Ovary (tissue), 7 donors: ENCODE measurements at regions not wholly inside any gene's neighbourhood (a gene's known extent, or its start where the extent isn't known, plus 50 kb on each side); places are given as distances from the start of the nearest gene placed in this dataset.

Experiments used
- DNase-seq, 5 donors: peaks; one replicate each; pipeline ENCODE4 v3.0.0-alpha.2; 2019 to 2020
- H3K27ac ChIP-seq, 2 donors: fragments of 200-600 bp; one replicate each; pipeline versions ENCODE4 v1.5.1 to v1.8.0; 2019 to 2022
- H3K27me3 ChIP-seq: fragments of 200-600 bp; one replicate; pipeline ENCODE4 v1.8.0; 2022
- H3K36me3 ChIP-seq: fragments of 200-600 bp; sonication (generic); one replicate; pipeline ENCODE4 v1.5.1; 2019
- H3K4me1 ChIP-seq: one replicate; pipeline ENCODE4 v1.8.1; 2013; ENCODE audit warnings: mild to moderate bottlenecking, moderate library complexity; ENCODE audit not compliant: insufficient read depth
- H3K4me3 ChIP-seq: fragments of 200-600 bp; sonication (generic); one replicate; pipeline ENCODE4 v1.5.1; 2017
- H3K9me3 ChIP-seq, 2 donors: fragments of 200-600 bp in 1 of 2; sonication (generic) in 1 of 2; one replicate each; pipeline versions ENCODE4 v1.5.1 to v1.8.1; 2013 to 2019; ENCODE audit warnings: mild to moderate bottlenecking in 1 of 2, moderate library complexity in 1 of 2
- CTCF ChIP-seq, 3 donors: fragments of 450-650 bp in 2 of 3; fragments of 200-600 bp in 1 of 3; IDR thresholded peaks; one replicate each; pipeline versions ENCODE4 v1.5.1 to v1.8.0; 2016 to 2022; ENCODE audit warnings: antibody characterized with exemption in 3 of 3, mild to moderate bottlenecking in 1 of 3
- EP300 ChIP-seq: sonication (generic); formaldehyde crosslinking; IDR thresholded peaks from one replicate; pipeline ENCODE4 v1.6.1; 2017; ENCODE audit warnings: antibody characterized with exemption
- POLR2A ChIP-seq: fragments of 450-650 bp; IDR thresholded peaks from one replicate; pipeline ENCODE4 v1.6.1; 2017; ENCODE audit warnings: antibody characterized with exemption, mild to moderate bottlenecking, moderate library complexity
- WGBS, 3 donors: extraction: QIAGEN DNeasy Blood & Tissue Kit in 1 of 3; methylation state at CpG; one replicate each; pipeline versions ENCODE4 v1.1.5 to v1.1.7; 2013 to 2017; 5-methylcytosine and 5-hydroxymethylcytosine counted together
- intact Hi-C, 4 donors: fragments of 100-400 bp; cut with DNase I; formaldehyde crosslinking; loops; one replicate each; pipeline versions ENCODE4 v1.11.0 to v1.15.1; 2022 to 2023
- donor health status: DM: no; HTN: no; CAD: no; lungs with moderate emphysema.
- donor health status: DM: no; HTN: no; CAD: no.
- donor health status: Bipolar disorder and iron deficiency.
- donor health status: DM: no; HTN: no; CAD: no.
- donor health status: DM: yes; HTN: yes; CAD: no.

- no peak for DNase-seq
- Histone ChIP-seq H3K27ac (no peak overlapping the region), H3K36me3 (no peaks in the 10 kb centered on the region), H3K4me1 (no peaks in the 10 kb centered on the region), H3K27me3 (no peaks in the 10 kb centered on the region), H3K4me3 (no peak overlapping the region), H3K9me3 (no peaks in the 10 kb centered on the region)
- intact Hi-C loops = no loop called here
- no peak for TF ChIP-seq CTCF (IDR thresholded peaks at IDR 0.05)
- no peak for TF ChIP-seq EP300
- no peak for TF ChIP-seq POLR2A
Measured at GRCh38 chr5:42284584-42284983, 138.7 kb upstream of the GHR start.

GRCh38 chr5:42285230-42285629 lies 138.0 kb upstream of the GHR start:
- Histone ChIP-seq H3K36me3 (no peaks in the 10 kb centered on the region), H3K9me3 (no peaks in the 10 kb centered on the region), H3K27ac (no peak overlapping the region), H3K4me1 (no peaks in the 10 kb centered on the region), H3K27me3 (no peaks in the 10 kb centered on the region), H3K4me3 (no peak overlapping the region)
- 24 to 29% (median 25%) methylated on average over 2 of the region's 2 CpGs for WGBS, 3 donors
- no peak for TF ChIP-seq CTCF (IDR thresholded peaks at IDR 0.05)
- TF ChIP-seq POLR2A = no peak
- no peak for TF ChIP-seq EP300
- DNase-seq = no peak
- intact Hi-C loops = no loop called here

DNA sequence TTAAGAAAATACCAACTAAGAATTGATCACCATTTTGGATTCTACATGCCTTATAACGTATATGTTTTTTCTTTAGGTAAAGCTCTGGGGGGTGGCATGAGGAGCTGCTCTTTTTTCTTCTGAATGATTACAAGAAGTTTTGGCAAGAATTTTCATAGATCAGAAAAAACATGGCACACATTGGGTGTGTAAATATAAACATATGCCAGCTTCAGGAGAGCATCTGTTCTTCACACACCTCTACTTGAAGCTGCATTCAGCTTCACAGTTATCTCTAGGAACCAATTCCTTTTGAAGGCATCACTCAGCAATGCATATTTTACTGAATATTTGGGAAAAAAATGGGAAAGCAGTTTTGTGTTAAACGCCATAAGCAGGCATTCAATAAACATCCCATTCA lies 122.7 kb upstream of the GHR start:
- H3K27me3 ChIP-seq = no peaks in the 10 kb centered on the region
- peaks cover 0 to 5% of the 10 kb centered on the region in 2 donors for H3K9me3 ChIP-seq
- no peak for DNase-seq
- intact Hi-C loops = no loop called here
- TF ChIP-seq EP300 (no peak), POLR2A (no peak), CTCF (IDR thresholded peaks at IDR 0.05) (no peak)
- WGBS, 3 donors = 89 to 91% (median 91%) methylated on average over 2 of the region's 2 CpGs
- no peak overlapping the region for H3K27ac ChIP-seq
- H3K4me1 ChIP-seq = no peaks in the 10 kb centered on the region
- no peaks in the 10 kb centered on the region for H3K36me3 ChIP-seq
- H3K4me3 ChIP-seq = no peak overlapping the region

DNA sequence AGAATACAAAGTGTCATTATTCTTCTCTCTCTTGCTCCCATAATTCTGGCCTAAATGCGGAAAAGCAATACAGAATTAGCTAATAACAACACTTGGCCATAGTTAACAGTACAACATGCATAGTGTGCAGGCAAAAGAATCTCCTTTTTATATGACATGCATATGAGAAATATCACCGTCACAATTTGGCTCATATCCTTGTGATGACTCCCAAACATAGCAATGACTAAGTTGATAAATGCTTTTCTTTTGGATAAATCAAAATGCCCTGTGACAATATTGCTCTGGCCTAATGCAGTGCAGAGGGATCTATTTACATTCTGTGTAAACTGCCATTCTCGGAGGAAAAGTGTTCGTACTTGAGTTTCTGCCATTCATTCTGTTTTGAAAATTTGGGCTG lies 121.9 kb upstream of the GHR start:
- no peaks in the 10 kb centered on the region for H3K36me3 ChIP-seq
- intact Hi-C loops = no loop called here
- no peak for TF ChIP-seq POLR2A
- DNase-seq = no peak
- WGBS, 3 donors = 77 to 79% (median 78%) methylated on average over 4 of the region's 4 CpGs
- H3K9me3 ChIP-seq = peaks cover 0 to 5% of the 10 kb centered on the region in 2 donors
- H3K27ac ChIP-seq = no peak overlapping the region
- no peaks in the 10 kb centered on the region for H3K27me3 ChIP-seq
- H3K4me3 ChIP-seq = no peak overlapping the region
- H3K4me1 ChIP-seq = no peaks in the 10 kb centered on the region

- 81 to 87% (median 86%) methylated on average over 1 of the region's 1 CpG for WGBS, 3 donors
- H3K9me3 ChIP-seq = peaks cover 0 to 5% of the 10 kb centered on the region in 2 donors
- no peak for TF ChIP-seq POLR2A
- no peak for TF ChIP-seq EP300
- TF ChIP-seq CTCF (IDR thresholded peaks at IDR 0.05) = no peak
Measured at GRCh38 chr5:42302186-42302585, 121.1 kb upstream of the GHR start.

More at GRCh38 chr5:42302186-42302585, 121.1 kb upstream of the GHR start:
- intact Hi-C loops = no loop called here
- Histone ChIP-seq H3K4me3 (no peak overlapping the region), H3K27ac (no peak overlapping the region), H3K4me1 (no peaks in the 10 kb centered on the region), H3K36me3 (no peaks in the 10 kb centered on the region), H3K27me3 (no peaks in the 10 kb centered on the region)
- DNase-seq = no peak
